HEK293T (cell line): ENCODE measurements at regions not wholly inside any gene's neighbourhood (a gene's known extent, or its start where the extent isn't known, plus 50 kb on each side); places are given as distances from the start of the nearest gene placed in this dataset.

Source experiments
- ARNT ChIP-seq: fragments of 450-650 bp; IDR thresholded peaks from 2 replicates; pipeline ENCODE4 v1.6.1; 2017; ENCODE audit warnings: mild to moderate bottlenecking
- CTBP1 ChIP-seq: fragments of 450-650 bp; IDR thresholded peaks from 2 replicates; pipeline ENCODE4 v1.6.1; 2016; ENCODE audit warnings: borderline replicate concordance
- FOXA1 ChIP-seq: fragments of 450-650 bp; IDR thresholded peaks from 2 replicates; pipeline ENCODE4 v1.6.1; 2016; ENCODE audit warnings: mild to moderate bottlenecking
- FOXK2 ChIP-seq: fragments of 450-650 bp; IDR thresholded peaks from 2 replicates; pipeline ENCODE4 v1.6.1; 2016; ENCODE audit warnings: mild to moderate bottlenecking
- FOXM1 ChIP-seq: fragments of 450-650 bp; IDR thresholded peaks from 2 replicates; pipeline ENCODE4 v1.6.1; 2017; ENCODE audit warnings: mild to moderate bottlenecking, borderline replicate concordance
- HDGF ChIP-seq: fragments of 450-650 bp; IDR thresholded peaks from 2 replicates; pipeline ENCODE4 v1.6.1; 2017; ENCODE audit warnings: antibody characterized with exemption, borderline replicate concordance
- NFRKB ChIP-seq: fragments of 450-650 bp; IDR thresholded peaks from 2 replicates; pipeline ENCODE4 v1.6.1; 2016; ENCODE audit warnings: mild to moderate bottlenecking, moderate library complexity
- SP1 ChIP-seq: fragments of 450-650 bp; IDR thresholded peaks from 2 replicates; pipeline ENCODE4 v1.6.1; 2017
- SUZ12 ChIP-seq: fragments of 450-650 bp; IDR thresholded peaks from 2 replicates; pipeline ENCODE4 v1.6.1; 2016; ENCODE audit warnings: mild to moderate bottlenecking
- TARDBP ChIP-seq: fragments of 450-650 bp; IDR thresholded peaks from 2 replicates; pipeline ENCODE4 v1.6.1; 2016
- ZNF384 ChIP-seq: fragments of 450-650 bp; IDR thresholded peaks from 2 replicates; pipeline ENCODE4 v1.6.1; 2016
- TF ChIP-seq, protein P1 (sequence below): fragments of 450-650 bp; IDR thresholded peaks from 2 replicates; pipeline ENCODE4 v1.6.1; 2016

DNA sequence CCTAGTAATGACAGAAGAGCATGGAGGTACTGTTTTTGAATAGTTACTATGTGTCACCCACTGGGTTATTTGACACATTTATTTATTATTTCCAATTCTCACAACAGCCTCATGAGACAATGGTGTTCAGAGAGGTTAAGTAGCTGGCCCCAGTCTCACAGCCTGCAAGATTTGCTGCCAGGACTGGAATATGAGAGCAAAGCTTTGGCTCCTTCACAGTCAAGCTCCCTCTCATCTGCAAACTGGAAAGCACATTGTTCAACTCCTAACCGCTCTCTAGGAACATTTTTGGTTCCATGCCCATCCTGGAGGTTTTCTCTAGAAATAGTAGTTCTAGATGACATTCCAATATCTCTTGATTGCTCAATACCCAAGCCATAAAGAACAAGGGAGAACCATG is 75.5 kb upstream of the CXCL12 start:
- TF ChIP-seq ZNF384 (no peak), NFRKB (no peak), FOXK2 (no peak), FOXA1 (no peak), TARDBP (no peak), HDGF (no peak), SUZ12 (no peak), FOXM1 (no peak), SP1 (no peak), ARNT (no peak), CTBP1 (no peak)
- TF ChIP-seq, protein P1, sequence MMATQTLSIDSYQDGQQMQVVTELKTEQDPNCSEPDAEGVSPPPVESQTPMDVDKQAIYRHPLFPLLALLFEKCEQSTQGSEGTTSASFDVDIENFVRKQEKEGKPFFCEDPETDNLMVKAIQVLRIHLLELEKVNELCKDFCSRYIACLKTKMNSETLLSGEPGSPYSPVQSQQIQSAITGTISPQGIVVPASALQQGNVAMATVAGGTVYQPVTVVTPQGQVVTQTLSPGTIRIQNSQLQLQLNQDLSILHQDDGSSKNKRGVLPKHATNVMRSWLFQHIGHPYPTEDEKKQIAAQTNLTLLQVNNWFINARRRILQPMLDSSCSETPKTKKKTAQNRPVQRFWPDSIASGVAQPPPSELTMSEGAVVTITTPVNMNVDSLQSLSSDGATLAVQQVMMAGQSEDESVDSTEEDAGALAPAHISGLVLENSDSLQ, result no peak
